HG02623 (cell line): ENCODE measurements at regions not wholly inside any gene's neighbourhood (a gene's known extent, or its start where the extent isn't known, plus 50 kb on each side); places are given as distances from the start of the nearest gene placed in this dataset.
"Not testable (repeated sequence)": the region's sequence is repeated elsewhere in the genome, so short reads cannot be mapped to it uniquely, and the experiment has no call there.

Experiments
- ATAC-seq: cut with Tn5 transposase; IDR thresholded peaks from one replicate; pipeline ENCODE4 v1.9.1; 2021; ENCODE audit warnings: moderate library complexity; ENCODE audit not compliant: unreplicated experiment

- ATAC-seq = no peak
These were observed 1010.2 kb downstream of the DNAJB9 start for GRCh38 chr7:109579901-109580300.

DNA sequence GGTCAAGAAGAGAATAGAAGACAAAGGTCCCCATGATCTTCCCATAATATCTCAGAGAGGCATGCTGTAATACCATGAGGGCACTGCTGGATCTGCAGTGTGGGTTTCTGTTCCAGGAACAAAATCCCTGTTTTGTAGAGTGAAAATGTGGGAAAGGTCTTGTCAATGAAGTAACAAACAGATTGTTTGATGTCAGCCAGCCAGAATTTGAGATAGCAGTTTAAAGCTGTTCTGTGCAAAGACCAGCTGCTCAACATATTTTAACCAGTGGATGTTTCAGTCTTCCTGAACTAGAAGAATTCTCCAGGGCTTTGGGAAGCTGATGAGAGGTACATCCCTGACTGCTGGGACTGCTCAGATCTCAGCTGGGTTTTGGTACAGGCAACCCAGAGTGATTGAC lies 1012.5 kb downstream of the DNAJB9 start:
- ATAC-seq = no peak

DNA sequence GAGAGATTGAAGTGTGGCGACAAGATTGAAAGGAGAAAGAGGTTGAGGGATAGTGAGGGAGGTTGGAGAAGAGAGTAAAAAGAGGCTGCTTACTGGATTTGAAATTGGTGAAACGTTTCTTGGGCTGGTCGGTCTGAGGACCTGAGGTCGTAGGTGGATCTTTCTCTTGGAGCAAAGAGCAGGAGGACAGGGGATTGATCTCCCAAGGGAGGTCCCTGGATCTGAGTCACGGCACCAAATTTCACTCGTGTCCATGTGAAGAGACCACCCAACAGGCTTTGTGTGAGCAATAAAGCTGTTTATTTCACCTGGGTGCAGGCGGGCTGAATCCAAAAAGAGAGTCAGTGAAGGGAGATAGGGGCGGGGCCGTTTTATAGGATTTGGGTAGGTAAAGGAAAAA lies 1027.3 kb downstream of the DNAJB9 start:
- ATAC-seq = not testable (repeated sequence)

GRCh38 chr7:109611656-109612055 lies 1042.0 kb downstream of the DNAJB9 start:
- ATAC-seq = no peak

DNA sequence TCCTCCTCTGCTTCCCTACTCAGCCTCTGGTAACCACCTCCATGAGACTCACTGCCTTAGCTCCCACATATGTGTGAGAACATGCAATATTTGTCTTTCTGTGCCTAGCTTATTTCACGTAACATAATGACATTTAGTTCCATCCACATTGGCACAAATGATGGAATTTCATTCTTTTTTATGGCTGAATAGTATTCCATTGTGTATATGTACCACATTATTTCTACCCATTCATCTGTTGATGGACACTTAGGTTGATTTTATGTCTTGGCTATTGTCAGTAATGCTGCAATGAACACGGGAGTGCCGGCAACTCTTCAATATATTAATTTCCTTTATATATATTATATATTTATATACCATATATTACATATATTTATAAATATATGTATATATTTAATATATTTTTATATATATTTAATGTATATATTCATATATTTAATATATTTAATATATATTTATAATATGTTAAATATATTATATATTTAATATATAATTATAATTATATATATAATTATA lies 1046.9 kb downstream of the DNAJB9 start:
- ATAC-seq = no peak

DNA sequence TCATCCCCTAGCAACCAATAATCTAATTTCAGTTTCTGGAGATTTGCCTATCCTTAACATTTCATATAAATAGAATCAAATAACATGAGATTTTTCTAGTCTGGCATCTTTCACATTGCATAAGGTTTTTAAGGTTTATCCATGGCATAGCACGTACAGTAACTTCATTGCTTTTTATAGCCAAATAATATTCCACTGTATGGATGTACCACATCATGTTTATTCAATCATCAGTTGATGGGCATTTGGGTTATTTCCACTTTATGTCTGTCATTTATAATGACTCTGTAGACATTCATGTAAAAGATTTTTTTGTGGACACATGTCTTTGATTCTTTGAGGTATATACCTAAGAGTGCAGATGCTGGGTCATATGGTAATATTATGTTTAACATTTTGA lies 1052.6 kb downstream of the DNAJB9 start:
- no peak for ATAC-seq

GRCh38 chr7:109632890-109633289 lies 1063.2 kb downstream of the DNAJB9 start:
- not testable (repeated sequence) for ATAC-seq

GRCh38 chr7:109635374-109635773 lies 1065.7 kb downstream of the DNAJB9 start:
- ATAC-seq = no peak

DNA sequence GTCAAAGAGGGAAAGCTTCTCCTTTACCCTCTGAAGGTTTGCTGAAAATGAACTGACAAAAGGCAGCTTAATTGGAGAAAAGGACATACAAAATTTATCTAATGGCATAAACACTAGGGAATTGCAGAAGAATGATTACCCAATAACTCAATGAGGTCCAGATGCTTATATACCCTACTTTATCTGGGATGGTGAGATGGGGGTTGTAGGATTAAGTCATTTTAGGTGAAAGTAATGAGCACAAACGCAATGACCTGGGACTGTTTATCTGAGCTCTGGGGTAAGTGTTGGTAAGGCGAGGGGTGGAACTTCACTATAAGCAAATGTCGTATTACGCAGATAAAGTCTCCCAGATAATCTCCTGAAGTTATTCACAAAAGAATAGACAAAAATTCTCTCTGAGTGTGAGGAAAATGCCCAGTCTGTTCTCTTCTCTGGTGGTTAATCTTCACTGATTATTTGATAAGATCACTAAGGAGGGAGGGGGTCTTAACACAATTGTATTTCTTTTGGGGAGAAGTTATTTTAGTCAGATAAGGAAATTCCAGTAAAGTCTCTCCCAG lies 1067.8 kb downstream of the DNAJB9 start:
- no peak for ATAC-seq

DNA sequence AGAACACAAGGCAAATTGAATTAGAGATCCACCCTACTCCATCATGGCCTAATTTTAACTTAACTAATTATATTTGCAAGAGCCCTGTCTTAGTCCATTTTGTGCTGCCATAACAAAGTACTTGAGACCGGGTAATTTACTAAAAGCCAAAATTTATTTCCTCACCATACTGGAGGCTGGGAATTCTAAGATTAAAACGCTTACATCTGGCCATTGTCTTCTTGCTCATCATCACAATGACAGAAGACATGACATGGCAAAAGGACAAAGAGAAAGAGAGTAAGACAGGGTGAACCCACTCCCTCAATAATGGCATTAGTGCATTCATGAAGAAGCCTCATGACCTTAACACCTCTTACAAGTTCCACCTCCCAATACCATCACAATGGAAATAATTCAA lies 1068.6 kb downstream of the DNAJB9 start:
- no peak for ATAC-seq

GRCh38 chr7:109639561-109639960 lies 1069.9 kb downstream of the DNAJB9 start:
- no peak for ATAC-seq

GRCh38 chr7:109641445-109641844 lies 1071.8 kb downstream of the DNAJB9 start:
- ATAC-seq = no peak

DNA sequence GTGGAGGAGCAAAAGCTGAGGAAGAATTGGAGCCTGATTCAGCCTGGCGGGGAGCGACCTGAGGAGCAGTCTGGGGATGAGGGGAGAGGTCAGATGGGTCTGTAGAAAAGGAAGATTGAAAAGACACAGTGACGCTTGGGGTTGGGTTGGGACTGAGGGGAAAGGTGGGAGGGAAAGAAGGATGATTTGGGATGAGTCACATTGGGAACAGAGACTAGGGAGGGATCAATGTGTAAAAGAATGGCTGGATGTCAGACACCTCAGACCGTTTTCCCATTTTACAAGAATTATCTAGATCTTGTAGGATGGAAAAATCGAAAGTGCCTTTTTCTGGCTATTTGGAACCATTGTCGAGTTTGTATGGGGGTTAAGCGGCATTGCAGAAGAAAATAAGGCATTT lies 1076.5 kb downstream of the DNAJB9 start:
- ATAC-seq = no peak

- not testable (repeated sequence) for ATAC-seq
These were observed 1076.9 kb downstream of the DNAJB9 start for GRCh38 chr7:109646594-109646993.

DNA sequence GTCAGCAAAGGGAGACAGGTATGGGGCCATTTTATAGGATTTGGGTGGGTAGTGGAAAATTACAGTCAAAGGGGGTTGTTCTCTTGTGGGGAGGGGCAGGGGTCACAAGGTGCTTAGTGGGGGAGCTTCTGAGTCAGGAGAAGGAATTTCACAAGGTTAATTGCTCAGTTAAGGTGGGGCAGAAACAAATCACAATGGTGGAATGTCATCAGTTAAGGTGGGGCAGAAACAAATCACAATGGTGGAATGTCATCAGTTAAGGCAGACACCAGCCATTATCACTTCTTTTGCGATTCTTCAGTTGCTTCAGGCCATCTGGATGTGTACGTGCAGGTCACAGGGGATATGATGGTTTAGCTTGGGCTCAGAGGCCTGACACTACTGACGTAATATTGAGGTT lies 1077.6 kb downstream of the DNAJB9 start:
- not testable (repeated sequence) for ATAC-seq

DNA sequence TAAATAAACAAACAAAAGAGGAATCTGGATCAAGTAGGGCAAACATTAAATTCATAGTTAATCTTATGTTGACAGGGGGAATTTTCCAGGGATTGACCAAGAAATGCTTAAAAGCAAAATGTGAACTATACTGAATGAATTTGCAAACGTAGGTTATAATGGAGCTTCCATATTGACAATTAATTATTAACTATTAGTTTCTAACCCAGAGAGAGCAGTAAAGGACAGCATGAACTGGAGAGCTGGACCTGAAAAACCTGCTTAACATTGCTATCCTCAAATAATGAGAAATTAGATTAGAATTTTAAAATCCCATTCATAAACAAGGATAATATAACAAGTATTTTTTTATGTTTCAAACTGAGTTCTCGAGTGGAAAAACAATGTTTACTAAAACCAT lies 1089.6 kb downstream of the DNAJB9 start:
- ATAC-seq = no peak

DNA sequence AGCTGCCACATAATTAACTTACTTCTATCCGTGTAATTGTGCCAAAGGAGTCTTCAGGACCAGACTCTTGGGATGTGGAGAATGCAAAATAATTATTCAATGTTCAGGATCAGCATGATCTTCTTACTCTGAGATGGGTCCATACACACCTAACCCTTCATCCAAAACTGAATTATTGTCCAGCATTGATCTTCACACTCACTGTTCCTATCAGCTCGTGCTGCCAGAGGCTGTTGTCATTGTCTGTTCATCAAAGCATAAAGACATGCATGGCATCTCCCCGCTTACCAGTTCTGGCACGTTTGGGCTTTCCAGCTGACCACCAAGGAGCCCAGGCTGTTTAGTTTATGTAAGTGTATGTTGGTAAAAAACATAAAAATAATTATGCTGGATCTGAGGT lies 1090.7 kb downstream of the DNAJB9 start:
- no peak for ATAC-seq

- ATAC-seq = no peak
These were observed 1094.1 kb downstream of the DNAJB9 start for GRCh38 chr7:109663806-109664205.

DNA sequence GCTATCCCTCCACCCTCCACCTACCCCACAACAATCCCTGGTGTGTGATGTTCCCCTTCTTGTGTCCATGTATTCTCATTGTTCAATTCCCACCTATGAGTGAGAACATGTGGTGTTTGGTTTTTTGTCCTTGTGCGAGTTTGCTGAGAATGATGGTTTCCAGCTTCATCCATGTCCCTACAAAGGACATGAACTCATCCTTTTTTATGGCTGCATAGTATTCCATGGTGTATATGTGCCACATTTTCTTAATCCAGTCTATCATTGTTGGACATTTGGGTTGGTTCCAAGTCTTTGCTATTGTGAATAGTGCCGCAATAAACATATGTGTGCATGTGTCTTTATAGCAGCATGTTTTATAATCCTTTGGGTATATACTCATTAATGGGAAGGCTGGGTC lies 1117.6 kb downstream of the DNAJB9 start:
- not testable (repeated sequence) for ATAC-seq

DNA sequence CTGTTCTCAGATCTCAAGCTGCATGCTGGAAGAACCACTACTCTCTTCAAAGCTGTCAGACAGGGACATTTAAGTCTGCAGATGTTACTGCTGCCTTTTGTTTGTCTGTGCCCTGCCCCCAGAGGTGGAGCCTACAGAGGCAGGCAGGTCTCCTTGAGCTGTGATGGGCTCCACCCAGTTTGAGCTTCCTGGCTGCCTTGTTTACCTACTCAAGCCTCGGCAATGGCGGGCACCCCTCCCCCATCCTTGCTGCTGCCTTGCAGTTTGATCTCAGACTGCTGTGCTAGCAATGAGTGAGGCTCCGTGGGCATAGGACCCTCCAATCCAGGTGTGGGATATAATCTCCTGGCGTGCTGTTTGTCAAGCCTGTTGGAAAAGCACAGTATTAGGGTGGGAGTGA lies 1122.9 kb downstream of the DNAJB9 start:
- ATAC-seq = not testable (repeated sequence)

GRCh38 chr7:109694149-109695071 lies 1124.7 kb downstream of the DNAJB9 start:
- ATAC-seq = no peak

GRCh38 chr7:109695419-109695818 lies 1125.7 kb downstream of the DNAJB9 start:
- no peak for ATAC-seq
